Posterior vena cava (tissue), 2 donors: ENCODE measurements at regions not wholly inside any gene's neighbourhood (a gene's known extent, or its start where the extent isn't known, plus 50 kb on each side); places are given as distances from the start of the nearest gene placed in this dataset.
"Not testable (repeated sequence)": the region's sequence is repeated elsewhere in the genome, so short reads cannot be mapped to it uniquely, and the experiment has no call there.

Experiments used
- DNase-seq: peaks from one replicate; pipeline ENCODE4 v3.0.0-alpha.2; 2020; ENCODE audit warnings: low spot score
- intact Hi-C, 2 donors: fragments of 100-400 bp; cut with DNase I; formaldehyde crosslinking; loops; one replicate each; pipeline versions ENCODE4 v1.14.1 to v1.14.2; 2022 to 2023
- donor health status: DM: yes; HTN: yes; CAD: no.
- donor health status: DM: yes; HTN: yes; CAD: no.

GRCh38 chr1:55314740-55315139, 99.6 kb upstream of the USP24 start:
- intact Hi-C loops: no loop called here
- DNase-seq: no peak

GRCh38 chr1:55313903-55314302, 98.7 kb upstream of the USP24 start:
- no peak for DNase-seq
- intact Hi-C loops: no loop called here

DNA sequence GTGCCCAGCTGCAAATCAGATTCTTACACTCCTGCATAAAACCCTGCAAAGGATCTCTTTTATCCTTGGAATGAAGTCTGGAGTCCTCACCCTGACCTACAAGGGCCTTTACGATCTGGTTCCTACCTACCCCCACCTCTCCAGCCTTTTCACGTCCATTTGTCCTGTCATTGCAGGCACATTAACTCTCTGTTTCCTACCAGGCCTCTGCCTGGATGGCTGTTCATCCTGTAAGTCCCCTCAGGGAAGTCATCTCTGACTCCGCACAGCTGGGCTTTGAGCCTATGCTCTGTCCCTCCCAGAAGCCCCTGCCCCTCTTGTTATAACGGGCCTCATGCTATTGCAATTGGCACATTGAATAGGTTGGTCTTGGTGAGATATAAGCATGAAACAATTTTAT, 96.8 kb upstream of the USP24 start:
- no peak for DNase-seq
- intact Hi-C loops: no loop called here

DNA sequence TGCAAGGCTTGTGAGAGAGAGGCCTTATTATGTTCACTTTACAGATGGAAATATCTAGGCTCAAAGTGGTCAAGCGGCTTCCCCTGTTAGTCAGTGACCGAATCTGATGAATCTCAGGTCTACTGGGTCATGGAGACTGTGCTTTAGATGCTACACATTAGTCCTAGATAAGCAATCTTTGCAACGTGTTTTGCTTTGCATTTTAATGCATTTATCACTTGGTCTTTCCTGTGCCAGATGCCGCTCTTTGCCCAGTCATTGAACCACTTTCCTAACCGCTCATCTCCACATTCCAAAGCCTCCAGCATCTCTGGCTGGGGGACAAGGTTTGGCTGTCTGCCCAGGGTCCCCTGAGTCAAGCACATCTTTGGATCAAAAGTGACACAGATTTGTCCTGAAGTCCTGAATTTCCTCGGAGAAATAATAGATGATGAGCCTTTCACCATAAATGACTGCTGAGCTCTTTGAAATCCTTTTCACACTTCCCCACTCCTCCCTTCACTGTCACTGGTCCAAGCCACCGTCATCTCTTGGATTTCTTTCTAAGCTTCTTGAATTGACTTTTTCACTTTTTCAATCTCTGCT, 96.0 kb upstream of the USP24 start:
- intact Hi-C loops: no loop called here

DNA sequence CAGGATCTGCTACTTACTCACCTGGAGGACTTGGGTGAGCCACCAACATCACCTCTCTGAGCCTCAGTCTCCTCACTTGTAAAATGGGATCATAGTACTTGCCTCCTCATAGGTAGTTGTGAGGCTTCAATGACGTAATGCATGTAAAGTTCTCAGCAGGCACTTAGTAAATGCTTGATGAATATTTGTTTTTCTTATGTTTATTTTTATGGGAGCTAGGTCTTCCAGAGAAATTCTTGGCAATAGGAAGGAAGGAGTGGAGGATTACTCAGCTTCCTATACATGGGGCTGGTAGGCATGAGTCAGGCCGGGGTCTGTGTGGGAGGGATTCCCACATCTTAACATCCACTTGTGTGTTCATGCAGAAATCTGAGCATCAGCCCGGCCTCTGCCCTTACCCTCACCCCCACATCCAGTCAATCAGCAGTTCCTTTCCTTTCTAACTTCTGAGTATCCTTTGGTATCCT, 95.4 kb upstream of the USP24 start:
- no peak for DNase-seq
- intact Hi-C loops: no loop called here

More for the DNA sequence above, 96.0 kb upstream of the USP24 start:
- DNase-seq: no peak

- DNase-seq: no peak
- intact Hi-C loops: no loop called here
These were observed 94.8 kb upstream of the USP24 start for GRCh38 chr1:55309786-55310504.

- intact Hi-C loops: no loop called here
- DNase-seq: no peak
These were observed 93.9 kb upstream of the USP24 start for GRCh38 chr1:55309053-55309452.

GRCh38 chr1:55305735-55306134, 90.6 kb upstream of the USP24 start:
- DNase-seq: no peak
- intact Hi-C loops: loop anchor here in 1 of 2 donors (2.0 kb wide), 1 partner anchor 67 kb away; no protein-coding TSS in a partner anchor

GRCh38 chr1:55304229-55304740, 89.1 kb upstream of the USP24 start:
- DNase-seq: no peak
- intact Hi-C loops: no loop called here

DNA sequence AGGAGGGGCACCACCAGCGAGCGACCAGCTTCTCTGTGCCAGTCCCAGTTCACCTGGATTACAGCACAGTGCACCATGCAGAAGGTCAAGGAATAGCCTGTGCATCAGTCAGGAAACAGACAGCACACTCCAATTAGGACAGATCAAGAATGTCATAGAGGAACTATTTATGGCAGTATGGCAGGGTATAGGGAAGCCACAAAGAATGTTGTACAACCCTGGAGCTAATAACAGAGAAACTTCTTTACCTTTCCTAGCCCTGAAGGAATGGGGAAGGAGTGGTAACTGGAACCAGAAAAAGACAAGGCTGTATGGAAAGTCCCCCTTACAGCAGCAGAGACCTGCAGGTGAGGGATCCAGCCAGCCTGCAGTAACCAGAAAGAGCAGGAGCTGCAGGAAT, 87.8 kb upstream of the USP24 start:
- DNase-seq: no peak
- intact Hi-C loops: no loop called here

- intact Hi-C loops: no loop called here
- no peak for DNase-seq
These were observed 86.7 kb upstream of the USP24 start for GRCh38 chr1:55301912-55302311.

DNA sequence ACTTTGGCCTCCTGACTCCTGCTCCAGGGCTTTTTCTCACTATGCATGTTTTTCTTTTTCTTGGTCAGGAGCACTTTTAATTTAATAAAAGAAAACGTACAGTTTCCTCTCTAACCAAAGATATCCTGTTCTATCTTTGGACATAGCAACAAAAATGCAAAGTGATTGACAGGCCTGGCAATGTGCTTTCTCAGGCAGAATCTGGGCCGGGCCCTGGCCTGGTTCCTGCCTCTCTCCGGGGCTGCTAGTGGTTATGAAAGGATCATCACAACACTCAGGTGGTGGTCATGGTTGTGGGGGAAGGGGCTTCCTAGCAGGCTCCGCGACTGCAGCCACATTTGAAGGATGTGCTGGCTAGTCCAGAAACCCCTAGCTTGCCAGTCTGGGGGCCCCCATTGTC, 85.8 kb upstream of the USP24 start:
- no peak for DNase-seq
- intact Hi-C loops: no loop called here

DNA sequence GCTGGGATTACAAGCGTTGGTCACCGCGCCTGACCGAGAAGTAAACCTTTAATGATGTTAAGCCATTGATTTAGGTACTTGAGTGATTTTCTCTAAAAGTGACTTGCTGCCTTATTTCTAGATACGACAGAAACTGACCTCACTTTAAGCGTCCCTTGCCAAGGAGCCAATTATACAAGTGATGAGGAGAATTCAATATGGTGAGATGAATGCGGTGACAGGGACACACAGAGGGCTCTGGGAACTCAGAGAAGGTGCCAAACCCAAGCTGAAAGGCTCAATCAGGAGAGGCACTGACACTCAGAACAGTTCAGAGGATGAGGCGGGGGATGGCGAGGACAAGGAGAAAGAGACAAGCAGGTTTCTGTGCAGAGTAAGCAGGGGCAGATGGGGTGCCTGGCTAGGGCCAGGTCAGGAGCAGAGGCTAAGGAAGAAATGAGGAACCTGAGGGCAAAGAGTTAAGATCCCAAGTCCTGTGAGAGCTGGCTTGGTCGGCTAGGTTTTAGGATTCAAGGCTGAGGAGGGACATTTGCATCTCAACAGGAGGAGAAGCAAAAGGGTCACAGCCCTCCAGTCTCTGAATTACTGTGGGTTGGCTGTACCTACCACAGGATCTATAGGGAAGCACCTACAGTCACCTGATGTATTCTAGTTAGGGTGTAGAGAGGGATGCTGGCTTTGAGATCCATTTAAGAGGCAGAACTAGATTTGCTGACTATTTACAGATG, 83.2 kb upstream of the USP24 start:
- intact Hi-C loops: no loop called here
- no peak for DNase-seq

- intact Hi-C loops, DNase-seq: not testable (repeated sequence)
These were observed 81.1 kb upstream of the USP24 start for GRCh38 chr1:55296247-55296646.

- DNase-seq: no peak
- intact Hi-C loops: loop anchor here (5.0 to 10.0 kb wide), 3 partner anchors 1293 to 1525 kb away; partner anchors contain the start of gene FYB2 (in 1 of the 2)
These were observed 74.5 kb upstream of the USP24 start for GRCh38 chr1:55289614-55290013.

DNA sequence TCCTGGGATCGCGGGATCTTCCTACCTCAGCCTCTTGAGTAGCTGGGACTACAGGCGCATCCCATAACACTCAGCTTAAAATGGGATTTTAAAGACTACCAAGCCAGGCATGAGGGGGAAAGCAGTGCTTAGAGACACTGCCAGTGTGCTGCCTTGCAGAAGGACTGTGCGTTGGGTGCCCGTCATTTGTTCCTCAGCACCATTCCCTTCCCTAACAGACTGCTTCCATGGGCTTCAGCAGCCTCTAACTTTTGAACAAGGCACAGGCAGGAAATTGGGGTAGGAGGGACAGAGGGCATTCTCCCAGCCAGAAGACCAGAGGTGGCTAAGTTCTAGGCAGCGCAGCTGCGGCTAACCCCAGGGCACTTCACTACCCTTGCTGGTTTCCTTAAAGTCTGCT, 73.9 kb upstream of the USP24 start:
- intact Hi-C loops: loop anchor here (5.0 to 10.0 kb wide), 3 partner anchors 1293 to 1526 kb away; partner anchors contain the start of gene FYB2 (in 1 of the 2)
- DNase-seq: no peak

DNA sequence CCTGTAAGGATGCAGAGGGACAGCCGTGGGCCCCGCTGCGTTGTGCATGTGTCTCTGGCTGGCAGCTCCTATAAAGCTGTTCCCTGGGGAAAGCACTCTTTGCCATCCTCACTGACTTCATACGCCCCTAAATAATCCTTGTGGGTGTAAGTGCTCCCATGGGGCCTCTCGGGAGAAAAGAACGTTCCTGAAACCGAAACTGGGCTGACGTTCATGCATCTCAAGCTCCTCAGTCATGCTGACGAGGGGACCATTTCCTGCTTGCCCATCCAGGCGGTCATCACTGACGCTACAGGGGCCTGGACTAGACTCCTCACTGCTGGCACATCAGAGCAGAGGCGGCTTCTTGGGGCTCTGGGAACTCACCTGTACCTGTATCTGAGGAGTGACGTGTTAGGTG, 73.1 kb upstream of the USP24 start:
- DNase-seq: no peak
- intact Hi-C loops: loop anchor here (5.0 to 10.0 kb wide), 3 partner anchors 1294 to 1527 kb away; partner anchors contain the start of gene FYB2 (in 1 of the 2)

DNA sequence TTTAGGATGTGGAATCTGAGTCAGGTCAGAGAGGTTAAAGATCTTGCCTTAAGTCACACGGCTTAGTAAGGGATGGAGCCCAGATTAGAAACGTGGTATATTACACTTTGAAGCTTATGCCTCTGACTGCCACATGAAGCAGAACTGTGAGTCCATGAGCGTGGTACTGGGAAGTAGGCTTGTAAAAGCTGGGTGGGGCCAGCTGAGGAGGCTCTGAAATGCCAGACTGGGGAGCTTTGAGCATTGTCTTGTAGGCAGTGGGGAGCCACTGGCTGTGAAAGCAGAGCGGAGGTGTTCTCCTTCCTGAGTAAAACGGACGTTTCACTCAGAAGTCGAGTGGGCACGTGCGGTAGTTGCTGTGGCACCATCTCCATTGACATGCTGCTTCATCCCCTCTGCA, 72.6 kb upstream of the USP24 start:
- DNase-seq: no peak
- intact Hi-C loops: loop anchor here (5.0 to 10.0 kb wide), 3 partner anchors 1295 to 1527 kb away; partner anchors contain the start of gene FYB2 (in 1 of the 2)

GRCh38 chr1:55286856-55287602, 71.9 kb upstream of the USP24 start:
- DNase-seq: no peak
- intact Hi-C loops: loop anchor here (5.0 to 10.0 kb wide), 3 partner anchors 1295 to 1528 kb away; partner anchors contain the start of gene FYB2 (in 1 of the 2)
